Parathyroid adenoma (tissue), 2 donors: ENCODE measurements at regions not wholly inside any gene's neighbourhood (a gene's known extent, or its start where the extent isn't known, plus 50 kb on each side); places are given as distances from the start of the nearest gene placed in this dataset.

ENCODE experiments used
- H2AFZ ChIP-seq: fragments of 300-600 bp; sonication (generic); one replicate; pipeline ENCODE4 v1.7.0; 2017; ENCODE audit warnings: antibody characterized with exemption, mild to moderate bottlenecking
- H3K27ac ChIP-seq: fragments of 300-600 bp; sonication (generic); one replicate; pipeline ENCODE4 v1.7.0; 2017
- H3K27me3 ChIP-seq: fragments of 300-600 bp; sonication (generic); one replicate; pipeline ENCODE4 v1.7.0; 2017; ENCODE audit warnings: low read length; ENCODE audit not compliant: control insufficient read depth, insufficient read depth
- H3K36me3 ChIP-seq: fragments of 300-600 bp; sonication (generic); one replicate; pipeline ENCODE4 v1.7.0; 2017; ENCODE audit warnings: low read length; ENCODE audit not compliant: control insufficient read depth, insufficient read depth
- H3K4me1 ChIP-seq: fragments of 300-600 bp; sonication (generic); one replicate; pipeline ENCODE4 v1.7.0; 2017; ENCODE audit warnings: control low read depth
- H3K4me2 ChIP-seq: fragments of 300-600 bp; sonication (generic); one replicate; pipeline ENCODE4 v1.7.0; 2017; ENCODE audit warnings: low read length
- H3K4me3 ChIP-seq: fragments of 300-600 bp; sonication (generic); one replicate; pipeline ENCODE4 v1.7.0; 2017; ENCODE audit warnings: low read depth, low read length
- H3K79me2 ChIP-seq: fragments of 300-600 bp; sonication (generic); one replicate; pipeline ENCODE4 v1.7.0; 2017; ENCODE audit warnings: control low read depth
- H3K9ac ChIP-seq: fragments of 300-600 bp; sonication (generic); one replicate; pipeline ENCODE4 v1.7.0; 2017; ENCODE audit warnings: mild to moderate bottlenecking
- H3K9me3 ChIP-seq: fragments of 300-600 bp; sonication (generic); one replicate; pipeline ENCODE4 v1.7.0; 2017; ENCODE audit warnings: low read length; ENCODE audit not compliant: control insufficient read depth
- TF ChIP-seq, protein P1 (sequence below): fragments of 300-600 bp; sonication (generic); IDR thresholded peaks from one replicate; pipeline ENCODE4 v1.7.0; 2017; ENCODE audit warnings: antibody characterized with exemption, mild to moderate bottlenecking
- donor health status: primary hyperparathyroidism.

DNA sequence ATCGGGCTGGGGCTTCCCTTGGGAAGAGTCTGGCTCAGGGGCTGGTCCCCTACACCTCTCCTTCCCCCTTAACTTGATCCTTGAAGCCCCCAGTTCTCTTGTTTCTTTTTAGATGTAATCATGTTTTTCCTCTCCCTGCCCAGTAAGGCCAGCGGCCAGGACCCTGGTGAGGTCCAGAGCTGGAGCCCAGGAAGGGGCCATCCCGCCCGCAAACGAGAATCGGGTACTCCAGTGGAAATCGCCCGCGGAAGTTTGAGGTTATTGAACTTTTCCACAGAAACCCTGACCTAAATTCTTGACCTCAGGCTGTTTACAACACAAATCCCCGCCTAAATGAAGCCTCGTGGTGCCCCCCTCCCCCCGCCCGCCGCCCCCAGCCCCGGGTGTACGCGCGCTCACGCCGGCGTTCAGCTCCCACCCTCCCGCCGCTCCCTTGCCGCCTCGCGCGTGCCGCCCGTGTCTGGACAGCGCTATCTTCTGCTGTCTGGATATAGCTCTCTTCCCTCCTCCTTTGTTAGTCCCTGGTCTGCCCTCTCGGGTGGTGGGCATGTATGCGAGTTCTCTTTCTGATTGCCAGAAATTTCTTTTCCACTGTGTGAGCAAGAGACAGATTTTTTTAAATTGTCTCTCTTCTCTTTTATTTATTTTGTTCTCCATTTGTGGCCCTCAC lies 165.9 kb upstream of the CACNA1E start:
- no peaks in the 10 kb centered on the region for H3K79me2 ChIP-seq
- H3K27me3 ChIP-seq, result no peaks in the 10 kb centered on the region
- H2AFZ ChIP-seq, result no peak overlapping the region
- TF ChIP-seq, protein P1, sequence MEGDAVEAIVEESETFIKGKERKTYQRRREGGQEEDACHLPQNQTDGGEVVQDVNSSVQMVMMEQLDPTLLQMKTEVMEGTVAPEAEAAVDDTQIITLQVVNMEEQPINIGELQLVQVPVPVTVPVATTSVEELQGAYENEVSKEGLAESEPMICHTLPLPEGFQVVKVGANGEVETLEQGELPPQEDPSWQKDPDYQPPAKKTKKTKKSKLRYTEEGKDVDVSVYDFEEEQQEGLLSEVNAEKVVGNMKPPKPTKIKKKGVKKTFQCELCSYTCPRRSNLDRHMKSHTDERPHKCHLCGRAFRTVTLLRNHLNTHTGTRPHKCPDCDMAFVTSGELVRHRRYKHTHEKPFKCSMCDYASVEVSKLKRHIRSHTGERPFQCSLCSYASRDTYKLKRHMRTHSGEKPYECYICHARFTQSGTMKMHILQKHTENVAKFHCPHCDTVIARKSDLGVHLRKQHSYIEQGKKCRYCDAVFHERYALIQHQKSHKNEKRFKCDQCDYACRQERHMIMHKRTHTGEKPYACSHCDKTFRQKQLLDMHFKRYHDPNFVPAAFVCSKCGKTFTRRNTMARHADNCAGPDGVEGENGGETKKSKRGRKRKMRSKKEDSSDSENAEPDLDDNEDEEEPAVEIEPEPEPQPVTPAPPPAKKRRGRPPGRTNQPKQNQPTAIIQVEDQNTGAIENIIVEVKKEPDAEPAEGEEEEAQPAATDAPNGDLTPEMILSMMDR, result no peak
- no peak overlapping the region for H3K4me3 ChIP-seq
- H3K4me2 ChIP-seq, result no peak overlapping the region
- no peak overlapping the region for H3K9ac ChIP-seq
- H3K4me1 ChIP-seq, result no peaks in the 10 kb centered on the region
- no peaks in the 10 kb centered on the region for H3K9me3 ChIP-seq
- no peaks in the 10 kb centered on the region for H3K36me3 ChIP-seq
- no peak overlapping the region for H3K27ac ChIP-seq

DNA sequence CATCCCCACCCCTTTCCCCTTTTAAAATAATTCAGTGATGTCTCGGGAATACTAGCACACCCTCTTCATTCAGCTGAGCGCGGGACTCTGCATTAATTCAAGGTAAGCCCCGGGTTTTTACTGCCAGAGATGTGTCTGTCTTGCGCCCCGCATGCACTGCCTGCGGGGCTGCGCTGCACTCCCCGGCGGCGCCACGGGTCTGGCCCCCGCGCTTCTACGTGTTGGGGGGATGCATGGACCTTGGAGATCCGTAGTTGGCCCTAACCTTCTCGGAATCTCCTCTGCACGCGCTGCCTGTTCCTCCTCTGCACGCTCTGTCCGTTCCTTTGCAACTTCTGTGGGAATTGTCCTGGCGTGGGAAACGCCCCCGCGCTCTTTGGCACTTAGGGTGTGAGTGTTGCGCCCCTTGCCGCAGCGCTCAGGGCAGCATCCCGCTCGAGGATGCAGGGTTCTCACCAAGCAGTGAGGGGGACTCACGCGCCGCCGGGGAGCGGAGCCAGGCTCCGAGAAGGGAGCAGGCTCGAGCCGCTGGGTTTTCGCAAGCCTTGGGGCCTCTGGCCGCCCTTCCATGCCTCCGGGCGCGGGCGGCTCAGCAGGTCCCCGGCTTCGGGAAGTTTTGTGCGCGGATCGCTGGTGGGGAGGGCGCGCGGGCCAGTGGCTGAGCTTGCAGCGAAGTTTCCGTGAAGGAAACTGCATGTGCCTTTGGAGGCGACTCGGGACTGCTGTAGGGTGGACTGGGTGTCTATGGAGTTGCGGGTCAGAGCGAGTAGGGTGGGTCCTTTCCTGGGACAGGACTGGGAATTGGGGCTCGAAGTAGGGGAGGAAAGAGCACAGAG lies 165.1 kb upstream of the CACNA1E start:
- TF ChIP-seq, protein P1, result no peak
- peak overlapping the region; percentile 37 for H3K4me2 ChIP-seq
- H3K36me3 ChIP-seq, result no peaks in the 10 kb centered on the region
- no peaks in the 10 kb centered on the region for H3K4me1 ChIP-seq
- H3K4me3 ChIP-seq, result no peak overlapping the region
- H3K9ac ChIP-seq, result no peak overlapping the region
- H3K9me3 ChIP-seq, result no peaks in the 10 kb centered on the region
- H3K79me2 ChIP-seq, result no peaks in the 10 kb centered on the region
- H3K27ac ChIP-seq, result no peak overlapping the region
- H2AFZ ChIP-seq, result no peak overlapping the region
- H3K27me3 ChIP-seq, result no peaks in the 10 kb centered on the region

DNA sequence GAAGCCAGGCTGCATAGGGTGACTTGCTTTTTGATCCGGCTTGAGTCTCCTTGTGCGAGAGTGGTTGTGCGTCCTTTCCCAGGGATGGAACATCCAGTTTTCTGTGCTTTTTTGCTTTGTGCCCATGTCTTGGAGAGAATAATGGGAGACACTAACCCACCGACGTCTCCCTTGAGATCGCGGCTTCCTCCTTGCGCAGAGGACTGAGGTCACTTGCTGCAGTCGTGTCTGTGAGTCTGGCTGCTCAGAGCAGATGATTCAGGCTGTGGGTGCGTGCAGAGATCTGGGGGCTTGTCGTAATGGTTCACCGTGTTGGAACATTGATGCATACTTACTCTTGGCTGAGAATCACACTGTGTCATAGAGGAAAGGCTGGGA lies 164.5 kb upstream of the CACNA1E start:
- no peaks in the 10 kb centered on the region for H3K79me2 ChIP-seq
- no peaks in the 10 kb centered on the region for H3K27me3 ChIP-seq
- no peaks in the 10 kb centered on the region for H3K9me3 ChIP-seq
- H3K27ac ChIP-seq, result no peak overlapping the region
- H3K36me3 ChIP-seq, result no peaks in the 10 kb centered on the region
- H3K4me3 ChIP-seq, result no peak overlapping the region
- H3K4me2 ChIP-seq, result no peak overlapping the region
- H2AFZ ChIP-seq, result no peak overlapping the region
- no peaks in the 10 kb centered on the region for H3K4me1 ChIP-seq
- no peak overlapping the region for H3K9ac ChIP-seq
- TF ChIP-seq, protein P1, result no peak

DNA sequence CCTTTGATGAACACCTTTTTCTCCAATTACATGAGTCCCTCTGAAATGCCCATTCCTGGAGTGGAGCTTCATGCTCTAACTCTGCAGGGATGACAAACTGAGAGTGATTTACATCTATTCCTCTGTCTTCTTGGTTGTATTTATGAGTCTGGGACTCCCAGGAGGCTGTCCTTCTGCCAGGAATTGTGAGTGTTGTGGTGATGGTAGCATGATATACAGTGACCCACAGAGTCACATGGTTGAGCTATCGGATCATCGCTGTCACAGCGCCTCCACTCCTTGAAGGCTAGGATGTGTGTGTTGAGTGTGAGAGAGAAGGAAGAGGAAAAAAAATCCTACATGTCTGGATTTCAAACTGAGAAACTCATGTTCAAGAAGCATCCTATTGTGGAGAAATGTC lies 163.4 kb upstream of the CACNA1E start:
- Histone ChIP-seq H3K36me3 (no peaks in the 10 kb centered on the region), H3K27me3 (no peaks in the 10 kb centered on the region), H2AFZ (no peak overlapping the region), H3K27ac (no peak overlapping the region), H3K9me3 (no peaks in the 10 kb centered on the region), H3K79me2 (no peaks in the 10 kb centered on the region), H3K4me2 (no peak overlapping the region), H3K9ac (no peak overlapping the region), H3K4me1 (no peaks in the 10 kb centered on the region), H3K4me3 (no peak overlapping the region)
- TF ChIP-seq, protein P1, result no peak
